ENCODE measurements at regions not wholly inside any gene's neighbourhood (a gene's known extent, or its start where the extent isn't known, plus 50 kb on each side); places are given as distances from the start of the nearest gene placed in this dataset.
A peak's percentile ranks its signal among the peaks of the same experiment; 100 is the strongest.

GRCh38 chr12:107853479-107853878 lies 79.0 kb downstream of the ASCL4 start:
- WGBS (ENCODE audit: extremely low coverage, insufficient coverage, low lambda C conversion rate) = no CpG with 5 or more reads among the region's 3 CpGs
- Histone ChIP-seq H3K4me2 (ENCODE audit: low read length) (no peak overlapping the region), H3K4ac (ENCODE audit: low read depth, low read length) (no peak overlapping the region), H2BK120ac (ENCODE audit: low read depth, low read length) (no peak overlapping the region), H3K79me2 (ENCODE audit: control insufficient read depth, insufficient read depth, low read length) (no peaks in the 10 kb centered on the region), H4K8ac (ENCODE audit: low read depth, low read length) (no peak overlapping the region), H4K5ac (ENCODE audit: low read length) (no peak overlapping the region), H3K9ac (ENCODE audit: low read length) (no peak overlapping the region), H3K36me3 (ENCODE audit: control insufficient read depth, insufficient read depth, low read length) (no peaks in the 10 kb centered on the region), H2BK5ac (ENCODE audit: low read length) (no peak overlapping the region), H3K27me3 (ENCODE audit: insufficient read depth, low read length, poor library complexity) (peaks cover 2% of the 10 kb centered on the region), H3K4me3 (ENCODE audit: low read length) (no peak overlapping the region), H3K18ac (ENCODE audit: low read length) (no peak overlapping the region), H3K56ac (ENCODE audit: low read length) (no peak overlapping the region), H3K23ac (ENCODE audit: low read length) (no peak overlapping the region), H3K27ac (ENCODE audit: low read depth, low read length) (no peak overlapping the region), H2AK5ac (ENCODE audit: low read length) (no peak overlapping the region), H2BK15ac (replicated peaks; ENCODE audit: low read depth) (no peak overlapping the region), H3K79me1 (ENCODE audit: low read length) (no peaks in the 10 kb centered on the region), H3K4me1 (ENCODE audit: control insufficient read depth, low read depth, low read length) (no peaks in the 10 kb centered on the region)
- no peak for DNase-seq

- no peaks in the 10 kb centered on the region for H3K27me3 ChIP-seq (ENCODE audit: insufficient read depth, low read length, poor library complexity)
Measured at GRCh38 chr12:107855471-107855870, 81.0 kb downstream of the ASCL4 start.

GRCh38 chr12:107856096-107856495 lies 81.6 kb downstream of the ASCL4 start:
- no CpG with 5 or more reads among the region's 2 CpGs for WGBS (ENCODE audit: extremely low coverage, insufficient coverage, low lambda C conversion rate)
- no peak overlapping the region for H4K5ac ChIP-seq (ENCODE audit: low read length)
- no peak overlapping the region for H2BK5ac ChIP-seq (ENCODE audit: low read length)

More at GRCh38 chr12:107855471-107855870, 81.0 kb downstream of the ASCL4 start:
- Histone ChIP-seq H3K4me1 (ENCODE audit: control insufficient read depth, low read depth, low read length) (no peaks in the 10 kb centered on the region), H4K8ac (ENCODE audit: low read depth, low read length) (no peak overlapping the region), H3K23ac (ENCODE audit: low read length) (no peak overlapping the region), H3K79me1 (ENCODE audit: low read length) (no peaks in the 10 kb centered on the region), H3K4me3 (ENCODE audit: low read length) (no peak overlapping the region), H2BK15ac (replicated peaks; ENCODE audit: low read depth) (no peak overlapping the region), H3K4me2 (ENCODE audit: low read length) (no peak overlapping the region), H3K27ac (ENCODE audit: low read depth, low read length) (no peak overlapping the region), H3K36me3 (ENCODE audit: control insufficient read depth, insufficient read depth, low read length) (no peaks in the 10 kb centered on the region), H3K56ac (ENCODE audit: low read length) (no peak overlapping the region), H2AK5ac (ENCODE audit: low read length) (no peak overlapping the region), H4K5ac (ENCODE audit: low read length) (no peak overlapping the region), H2BK5ac (ENCODE audit: low read length) (no peak overlapping the region), H3K79me2 (ENCODE audit: control insufficient read depth, insufficient read depth, low read length) (no peaks in the 10 kb centered on the region), H3K9ac (ENCODE audit: low read length) (no peak overlapping the region), H3K18ac (ENCODE audit: low read length) (no peak overlapping the region), H3K4ac (ENCODE audit: low read depth, low read length) (no peak overlapping the region), H2BK120ac (ENCODE audit: low read depth, low read length) (no peak overlapping the region)
- WGBS (ENCODE audit: extremely low coverage, insufficient coverage, low lambda C conversion rate) = no CpG with 5 or more reads among the region's 2 CpGs
- no peak for DNase-seq

DNA sequence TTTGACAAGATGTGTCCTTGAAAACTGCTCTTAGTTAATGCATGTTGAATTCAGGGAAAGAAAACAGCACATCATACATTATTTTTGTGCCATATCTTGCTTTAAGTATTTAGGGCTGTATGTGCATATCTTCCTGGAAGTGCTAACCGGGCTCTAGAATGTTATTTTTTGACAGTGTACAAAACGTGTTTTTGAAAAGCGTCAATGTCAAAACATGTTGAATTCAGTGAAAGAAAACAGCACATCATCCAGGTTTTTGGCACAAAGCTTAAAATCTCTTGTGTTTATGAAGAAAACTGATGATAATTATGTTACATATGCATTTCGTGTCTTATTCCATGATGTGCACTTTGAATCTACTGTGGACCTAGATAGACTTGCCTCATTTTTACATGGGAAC lies 82.7 kb downstream of the ASCL4 start:
- no peaks in the 10 kb centered on the region for H3K36me3 ChIP-seq (ENCODE audit: control insufficient read depth, insufficient read depth, low read length)
- H3K27me3 ChIP-seq (ENCODE audit: insufficient read depth, low read length, poor library complexity) = no peaks in the 10 kb centered on the region
- H3K4me1 ChIP-seq (ENCODE audit: control insufficient read depth, low read depth, low read length) = no peaks in the 10 kb centered on the region
- no peak overlapping the region for H4K5ac ChIP-seq (ENCODE audit: low read length)
- DNase-seq = no peak
- no CpG with 5 or more reads among the region's 4 CpGs for WGBS (ENCODE audit: extremely low coverage, insufficient coverage, low lambda C conversion rate)
- no peak overlapping the region for H3K56ac ChIP-seq (ENCODE audit: low read length)
- H3K4me3 ChIP-seq (ENCODE audit: low read length) = no peak overlapping the region
- H2BK15ac ChIP-seq (replicated peaks; ENCODE audit: low read depth) = no peak overlapping the region
- no peak overlapping the region for H4K8ac ChIP-seq (ENCODE audit: low read depth, low read length)
- no peak overlapping the region for H2BK5ac ChIP-seq (ENCODE audit: low read length)
- H3K79me1 ChIP-seq (ENCODE audit: low read length) = no peaks in the 10 kb centered on the region
- H3K4me2 ChIP-seq (ENCODE audit: low read length) = no peak overlapping the region
- no peak overlapping the region for H2AK5ac ChIP-seq (ENCODE audit: low read length)
- no peak overlapping the region for H3K23ac ChIP-seq (ENCODE audit: low read length)
- H2BK120ac ChIP-seq (ENCODE audit: low read depth, low read length) = no peak overlapping the region
- H3K4ac ChIP-seq (ENCODE audit: low read depth, low read length) = no peak overlapping the region
- H3K18ac ChIP-seq (ENCODE audit: low read length) = no peak overlapping the region
- H3K9ac ChIP-seq (ENCODE audit: low read length) = no peak overlapping the region
- no peak overlapping the region for H3K27ac ChIP-seq (ENCODE audit: low read depth, low read length)
- no peaks in the 10 kb centered on the region for H3K79me2 ChIP-seq (ENCODE audit: control insufficient read depth, insufficient read depth, low read length)

More at GRCh38 chr12:107856096-107856495, 81.6 kb downstream of the ASCL4 start:
- no peak for DNase-seq
- H4K8ac ChIP-seq (ENCODE audit: low read depth, low read length) = no peak overlapping the region
- H3K4me1 ChIP-seq (ENCODE audit: control insufficient read depth, low read depth, low read length) = no peaks in the 10 kb centered on the region
- no peak overlapping the region for H2AK5ac ChIP-seq (ENCODE audit: low read length)
- H3K79me1 ChIP-seq (ENCODE audit: low read length) = no peaks in the 10 kb centered on the region
- H3K27me3 ChIP-seq (ENCODE audit: insufficient read depth, low read length, poor library complexity) = no peaks in the 10 kb centered on the region
- no peak overlapping the region for H2BK120ac ChIP-seq (ENCODE audit: low read depth, low read length)
- H3K27ac ChIP-seq (ENCODE audit: low read depth, low read length) = no peak overlapping the region
- H3K4me2 ChIP-seq (ENCODE audit: low read length) = no peak overlapping the region
- no peaks in the 10 kb centered on the region for H3K79me2 ChIP-seq (ENCODE audit: control insufficient read depth, insufficient read depth, low read length)
- no peak overlapping the region for H3K23ac ChIP-seq (ENCODE audit: low read length)
- H3K56ac ChIP-seq (ENCODE audit: low read length) = no peak overlapping the region
- no peaks in the 10 kb centered on the region for H3K36me3 ChIP-seq (ENCODE audit: control insufficient read depth, insufficient read depth, low read length)
- H3K4ac ChIP-seq (ENCODE audit: low read depth, low read length) = no peak overlapping the region
- no peak overlapping the region for H3K4me3 ChIP-seq (ENCODE audit: low read length)
- no peak overlapping the region for H3K18ac ChIP-seq (ENCODE audit: low read length)
- no peak overlapping the region for H3K9ac ChIP-seq (ENCODE audit: low read length)
- H2BK15ac ChIP-seq (replicated peaks; ENCODE audit: low read depth) = no peak overlapping the region

DNA sequence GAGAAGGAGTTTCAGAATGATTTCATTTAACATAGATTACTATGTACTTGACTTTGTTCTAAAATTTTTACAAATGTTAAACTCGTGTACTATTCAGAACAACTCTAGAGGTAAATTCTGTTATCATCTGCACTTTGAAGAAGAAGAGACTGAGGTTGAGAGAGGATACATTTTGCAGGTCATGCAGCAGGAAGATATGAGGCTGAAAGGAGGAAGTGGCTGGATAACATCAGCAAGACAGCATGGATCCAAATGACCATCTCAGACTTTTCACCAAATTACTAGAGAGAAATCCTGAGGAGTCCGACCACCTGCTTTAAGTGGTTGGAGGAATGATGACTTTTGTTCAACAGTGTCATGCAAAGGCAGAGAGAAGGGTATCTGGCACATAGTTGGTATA lies 84.9 kb downstream of the ASCL4 start:
- Histone ChIP-seq H3K27ac (ENCODE audit: low read depth, low read length) (no peak overlapping the region), H2BK5ac (ENCODE audit: low read length) (no peak overlapping the region), H2AK5ac (ENCODE audit: low read length) (no peak overlapping the region), H3K79me2 (ENCODE audit: control insufficient read depth, insufficient read depth, low read length) (no peaks in the 10 kb centered on the region), H3K9ac (ENCODE audit: low read length) (no peak overlapping the region), H3K23ac (ENCODE audit: low read length) (no peak overlapping the region), H4K5ac (ENCODE audit: low read length) (no peak overlapping the region), H3K36me3 (ENCODE audit: control insufficient read depth, insufficient read depth, low read length) (no peaks in the 10 kb centered on the region), H3K27me3 (ENCODE audit: insufficient read depth, low read length, poor library complexity) (peaks cover 4% of the 10 kb centered on the region), H3K18ac (ENCODE audit: low read length) (no peak overlapping the region), H3K79me1 (ENCODE audit: low read length) (no peaks in the 10 kb centered on the region), H2BK15ac (replicated peaks; ENCODE audit: low read depth) (no peak overlapping the region), H3K4me1 (ENCODE audit: control insufficient read depth, low read depth, low read length) (no peaks in the 10 kb centered on the region), H3K4me3 (ENCODE audit: low read length) (no peak overlapping the region), H4K8ac (ENCODE audit: low read depth, low read length) (no peak overlapping the region), H3K4me2 (ENCODE audit: low read length) (no peak overlapping the region), H2BK120ac (ENCODE audit: low read depth, low read length) (no peak overlapping the region), H3K56ac (ENCODE audit: low read length) (no peak overlapping the region), H3K4ac (ENCODE audit: low read depth, low read length) (no peak overlapping the region)
- no peak for DNase-seq
- no CpG with 5 or more reads among the region's 2 CpGs for WGBS (ENCODE audit: extremely low coverage, insufficient coverage, low lambda C conversion rate)

- H3K4me3 ChIP-seq (ENCODE audit: low read length) = peak overlapping the region; percentile 3
- no peaks in the 10 kb centered on the region for H3K36me3 ChIP-seq (ENCODE audit: control insufficient read depth, insufficient read depth, low read length)
- H3K4me2 ChIP-seq (ENCODE audit: low read length) = peak overlapping the region; percentile 46
- no peaks in the 10 kb centered on the region for H3K79me1 ChIP-seq (ENCODE audit: low read length)
- H2BK5ac ChIP-seq (ENCODE audit: low read length) = no peak overlapping the region
- H4K5ac ChIP-seq (ENCODE audit: low read length) = no peak overlapping the region
- no peaks in the 10 kb centered on the region for H3K79me2 ChIP-seq (ENCODE audit: control insufficient read depth, insufficient read depth, low read length)
- H3K27me3 ChIP-seq (ENCODE audit: insufficient read depth, low read length, poor library complexity) = peaks cover 9% of the 10 kb centered on the region
- no peak overlapping the region for H2BK15ac ChIP-seq (replicated peaks; ENCODE audit: low read depth)
- H3K27ac ChIP-seq (ENCODE audit: low read depth, low read length) = no peak overlapping the region
- no peak overlapping the region for H3K23ac ChIP-seq (ENCODE audit: low read length)
- WGBS (ENCODE audit: extremely low coverage, insufficient coverage, low lambda C conversion rate) = no CpG with 5 or more reads among the region's 33 CpGs
- H2AK5ac ChIP-seq (ENCODE audit: low read length) = no peak overlapping the region
- peak; percentile 37 for DNase-seq
- no peak overlapping the region for H3K9ac ChIP-seq (ENCODE audit: low read length)
- H3K18ac ChIP-seq (ENCODE audit: low read length) = no peak overlapping the region
- no peak overlapping the region for H4K8ac ChIP-seq (ENCODE audit: low read depth, low read length)
- peak overlapping the region; percentile 34 for H3K56ac ChIP-seq (ENCODE audit: low read length)
- no peaks in the 10 kb centered on the region for H3K4me1 ChIP-seq (ENCODE audit: control insufficient read depth, low read depth, low read length)
- no peak overlapping the region for H2BK120ac ChIP-seq (ENCODE audit: low read depth, low read length)
- no peak overlapping the region for H3K4ac ChIP-seq (ENCODE audit: low read depth, low read length)
Measured at GRCh38 chr12:107864235-107864634, 89.7 kb downstream of the ASCL4 start.

All from mesendoderm (in vitro differentiated cells).